ENCODE measurements at regions not wholly inside any gene's neighbourhood (a gene's known extent, or its start where the extent isn't known, plus 50 kb on each side); places are given as distances from the start of the nearest gene placed in this dataset.

GRCh38 chr2:240325016-240326007 lies 110.2 kb upstream of the GPC1 start:
- TF ChIP-seq CTCF (IDR thresholded peaks at IDR 0.05) = no peak

GRCh38 chr2:240326246-240326645 lies 109.2 kb upstream of the GPC1 start:
- no peak for TF ChIP-seq CTCF (IDR thresholded peaks at IDR 0.05)

- TF ChIP-seq CTCF (IDR thresholded peaks at IDR 0.05) = no peak
Observed at GRCh38 chr2:240326886-240327285, 108.6 kb upstream of the GPC1 start.

GRCh38 chr2:240327566-240327965 lies 107.9 kb upstream of the GPC1 start:
- no peak for TF ChIP-seq CTCF (IDR thresholded peaks at IDR 0.05)

GRCh38 chr2:240328526-240328925 lies 106.9 kb upstream of the GPC1 start:
- no peak for TF ChIP-seq CTCF (IDR thresholded peaks at IDR 0.05)

- no peak for TF ChIP-seq CTCF (IDR thresholded peaks at IDR 0.05)
Observed at GRCh38 chr2:240329116-240329665, 106.3 kb upstream of the GPC1 start.

- TF ChIP-seq CTCF (IDR thresholded peaks at IDR 0.05) = no peak
Observed at GRCh38 chr2:240329778-240330177, 105.7 kb upstream of the GPC1 start.
